GM10266 (cell line): ENCODE measurements at regions not wholly inside any gene's neighbourhood (a gene's known extent, or its start where the extent isn't known, plus 50 kb on each side); places are given as distances from the start of the nearest gene placed in this dataset.

Experiments used
- DNase-seq: peaks from one replicate; pipeline ENCODE4 v3.0.0; 2012; ENCODE audit errors: extremely low spot score
- CTCF ChIP-seq: IDR thresholded peaks from 2 replicates; pipeline ENCODE4 v1.5.1; 2012; ENCODE audit warnings: mild to moderate bottlenecking, low read depth; ENCODE audit not compliant: control insufficient read depth, insufficient read depth; ENCODE audit errors: missing control alignments

- no peak for TF ChIP-seq CTCF
- no peak for DNase-seq
These were observed 230.1 kb downstream of the ERMARD start for GRCh38 chr6:169981568-169981967.

DNA sequence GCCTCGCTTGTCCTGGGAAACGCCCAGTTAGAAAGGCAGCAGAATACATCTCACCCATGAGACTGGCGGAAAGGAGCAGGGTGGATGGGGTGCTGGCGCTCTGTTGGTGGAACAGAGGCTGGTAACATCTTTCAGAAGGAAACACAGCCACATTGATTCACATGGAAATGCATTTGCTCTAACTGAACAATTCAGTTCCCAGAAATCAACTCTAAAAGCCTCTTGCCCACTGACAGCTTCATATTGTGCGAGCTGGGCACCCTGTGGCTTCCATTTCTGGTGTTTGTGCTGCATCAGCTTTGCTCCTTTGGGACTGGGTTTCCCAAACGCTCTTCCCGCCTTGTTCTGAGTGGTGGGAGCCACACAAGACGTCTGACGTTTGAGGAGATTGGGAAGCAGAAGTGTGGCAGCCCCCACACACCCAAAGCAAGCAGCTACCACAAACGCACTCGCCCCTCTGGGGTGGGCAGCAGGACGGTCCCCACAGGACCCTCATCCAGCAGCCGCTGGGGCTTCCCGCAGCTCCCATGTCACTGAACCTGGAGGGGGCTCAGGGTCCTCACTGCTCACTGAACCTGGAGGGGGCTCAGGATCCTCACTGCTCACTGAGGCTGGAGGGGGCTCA lies 229.5 kb downstream of the ERMARD start:
- no peak for DNase-seq
- no peak for TF ChIP-seq CTCF

DNA sequence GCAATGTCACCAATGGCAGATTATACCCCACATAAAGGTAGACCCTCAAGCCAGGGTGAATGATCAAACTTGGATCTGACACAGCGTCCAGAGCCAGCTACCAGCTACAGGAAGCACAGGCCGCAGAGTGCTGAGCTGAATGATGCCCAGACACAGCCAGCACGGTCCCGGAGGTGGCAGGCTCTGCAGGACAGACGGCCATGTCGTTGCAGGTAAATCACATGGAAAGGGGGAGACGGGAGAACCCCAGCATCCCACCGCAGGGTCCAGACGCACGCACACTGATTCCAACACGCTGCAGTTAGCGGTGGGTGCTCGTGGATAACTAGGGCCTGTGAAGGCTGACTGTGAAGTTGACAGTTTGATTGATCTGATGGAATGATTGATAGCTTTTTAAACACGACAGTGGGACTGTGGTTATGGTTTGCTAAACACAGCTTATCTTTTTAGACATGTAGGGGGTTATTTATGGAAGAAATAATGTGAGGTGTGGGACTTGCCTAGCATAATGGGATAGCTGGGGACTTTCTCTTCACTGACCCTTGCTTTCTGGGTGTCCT lies 228.5 kb downstream of the ERMARD start:
- no peak for DNase-seq
- TF ChIP-seq CTCF: no peak

- no peak for DNase-seq
- TF ChIP-seq CTCF: no peak
These were observed 227.3 kb downstream of the ERMARD start for GRCh38 chr6:169978615-169979161.

DNA sequence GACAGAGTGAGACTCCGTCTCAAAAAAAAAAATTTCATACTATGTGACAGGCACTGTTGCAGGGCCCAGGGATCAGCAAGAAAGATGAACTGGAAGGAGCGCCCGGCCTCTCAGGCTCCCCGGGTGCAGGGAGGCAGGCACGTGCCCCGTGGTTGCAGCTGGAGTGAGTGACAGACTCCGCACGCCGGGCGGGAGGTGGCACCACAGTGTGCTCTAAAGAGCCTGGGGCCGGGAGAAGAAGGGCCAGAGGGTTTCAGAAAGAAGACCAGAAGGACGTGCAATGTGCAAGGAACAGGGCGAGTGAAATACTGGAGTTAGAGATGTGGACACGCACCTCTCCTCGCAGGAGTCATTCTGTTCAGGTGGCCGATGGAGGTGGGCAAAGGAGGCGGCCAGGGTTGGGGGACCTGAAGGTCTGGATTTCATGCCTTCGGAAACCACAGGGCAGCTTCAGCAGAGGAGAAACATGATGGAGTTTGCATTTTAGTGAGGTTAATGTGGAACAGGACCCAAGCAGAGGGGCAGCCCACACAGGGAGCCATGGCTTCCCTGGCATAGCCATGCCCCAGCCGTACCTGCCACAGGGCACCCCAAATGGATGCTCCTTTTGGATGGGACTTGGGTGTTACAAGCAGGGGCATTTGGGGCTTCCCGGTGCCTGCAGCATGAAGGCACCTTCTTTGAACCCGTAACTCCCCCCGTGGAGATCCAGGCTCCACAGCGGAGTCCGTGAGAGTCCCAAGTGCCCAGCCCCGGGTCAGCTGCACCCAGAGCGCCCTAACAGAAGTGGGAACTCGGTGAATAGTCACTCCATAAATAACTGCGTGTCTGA lies 226.2 kb downstream of the ERMARD start:
- no peak for DNase-seq
- TF ChIP-seq CTCF: no peak

DNA sequence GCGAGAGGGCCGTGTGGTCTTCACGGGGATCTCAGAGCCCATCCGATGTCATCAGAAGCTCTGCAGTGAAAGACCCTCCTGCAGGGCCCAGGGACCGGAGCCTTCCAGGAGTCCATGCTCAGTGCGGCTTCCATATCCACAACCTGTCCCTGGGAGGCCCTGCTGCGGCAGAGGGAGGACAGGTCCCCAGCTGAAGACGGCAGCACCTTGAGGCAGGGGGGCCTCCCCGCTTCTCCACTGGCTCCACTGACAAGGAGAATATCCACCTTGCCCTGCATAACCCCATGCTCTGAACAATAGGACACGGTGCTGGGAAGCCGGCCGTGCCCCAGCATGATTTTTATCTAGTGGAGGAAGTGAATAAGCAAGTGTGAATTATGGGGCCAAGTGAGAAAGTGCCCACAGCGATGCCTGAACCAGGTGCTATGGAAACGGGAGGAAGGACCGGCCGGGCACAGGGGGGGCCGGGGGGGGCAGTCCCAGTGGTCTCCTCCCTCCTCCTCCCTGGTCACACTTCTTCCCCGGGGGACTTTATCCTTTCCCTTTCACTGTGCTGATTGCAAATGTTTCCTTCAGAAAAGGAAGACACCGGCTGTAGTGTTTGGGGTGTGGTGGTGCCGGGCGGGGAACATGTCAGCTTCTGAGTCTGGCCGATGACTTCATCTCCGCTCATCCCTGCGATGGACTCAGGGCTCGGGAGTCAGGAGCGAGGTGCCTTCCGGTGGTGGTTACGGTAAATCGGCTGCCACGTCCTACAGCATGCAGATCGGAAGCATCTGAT lies 225.1 kb downstream of the ERMARD start:
- no peak for DNase-seq

More for the DNA sequence above, 225.1 kb downstream of the ERMARD start:
- TF ChIP-seq CTCF: no peak
